H9 (cell line): ENCODE measurements at regions not wholly inside any gene's neighbourhood (a gene's known extent, or its start where the extent isn't known, plus 50 kb on each side); places are given as distances from the start of the nearest gene placed in this dataset.

Experiments
- DNase-seq: peaks from one replicate; pipeline ENCODE4 v3.0.0-alpha.2; 2017
- H2AFZ ChIP-seq: one replicate; pipeline ENCODE4 v1.6.1; 2013; ENCODE audit warnings: mild to moderate bottlenecking, low read length, control low read depth, moderate library complexity
- H2AK5ac ChIP-seq: 2 replicates; pipeline ENCODE4 v1.6.1; 2013; ENCODE audit warnings: low read length, control low read depth, mixed read lengths; ENCODE audit not compliant: insufficient read length
- H2BK120ac ChIP-seq: one replicate; pipeline ENCODE4 v1.6.1; 2013; ENCODE audit warnings: low read depth, mild to moderate bottlenecking, low read length, control low read depth, inconsistent platforms; ENCODE audit not compliant: poor library complexity, severe bottlenecking
- H2BK12ac ChIP-seq: 2 replicates; pipeline ENCODE4 v1.6.1; 2013; ENCODE audit warnings: low read length, control low read depth, mixed read lengths, low read depth; ENCODE audit not compliant: insufficient read length
- H2BK15ac ChIP-seq: 2 replicates; pipeline ENCODE4 v1.6.1; 2013; ENCODE audit warnings: low read depth, low read length, control low read depth
- H2BK20ac ChIP-seq: one replicate; pipeline ENCODE4 v1.6.1; 2013; ENCODE audit warnings: low read depth, mild to moderate bottlenecking, low read length, control low read depth, inconsistent platforms; ENCODE audit not compliant: poor library complexity, severe bottlenecking
- H2BK5ac ChIP-seq: 2 replicates; pipeline ENCODE4 v1.6.1; 2013; ENCODE audit warnings: low read length, control low read depth, mixed read lengths; ENCODE audit not compliant: insufficient read length
- H3K14ac ChIP-seq: 2 replicates; pipeline ENCODE4 v1.6.1; 2013; ENCODE audit warnings: low read length, control low read depth; ENCODE audit not compliant: insufficient read depth
- H3K18ac ChIP-seq: 2 replicates; pipeline ENCODE4 v1.6.1; 2013; ENCODE audit warnings: low read depth, mild to moderate bottlenecking, mixed read lengths, low read length, control low read depth; ENCODE audit not compliant: insufficient read length
- H3K23ac ChIP-seq: 2 replicates; pipeline ENCODE4 v1.6.1; 2013; ENCODE audit warnings: low read length, control low read depth, mixed read lengths, low read depth; ENCODE audit not compliant: insufficient read length
- H3K23me2 ChIP-seq: 2 replicates; pipeline ENCODE4 v1.6.1; 2013; ENCODE audit warnings: low read depth, mild to moderate bottlenecking, mixed read lengths, low read length, control low read depth; ENCODE audit not compliant: insufficient read length, poor library complexity, severe bottlenecking
- H3K27ac ChIP-seq: 2 replicates; pipeline ENCODE4 v1.5.1; 2013; ENCODE audit warnings: low read length, control low read depth, mixed read lengths, low read depth; ENCODE audit not compliant: insufficient read length
- H3K27me3 ChIP-seq: 2 replicates; pipeline ENCODE4 v1.6.1; 2013; ENCODE audit warnings: low read length, control low read depth, inconsistent platforms; ENCODE audit not compliant: insufficient read depth
- H3K4ac ChIP-seq: 2 replicates; pipeline ENCODE4 v1.6.1; 2013; ENCODE audit warnings: low read depth, mild to moderate bottlenecking, control low read depth, inconsistent platforms, low read length, moderate library complexity
- H3K4me1 ChIP-seq: 2 replicates; pipeline ENCODE4 v1.6.1; 2013; ENCODE audit warnings: low read length, control low read depth, inconsistent platforms; ENCODE audit not compliant: insufficient read depth
- H3K4me2 ChIP-seq: 2 replicates; pipeline ENCODE4 v1.6.1; 2013; ENCODE audit warnings: low read length, control low read depth, mixed read lengths; ENCODE audit not compliant: insufficient read length, insufficient read depth
- H3K56ac ChIP-seq: 2 replicates; pipeline ENCODE4 v1.6.1; 2013; ENCODE audit warnings: low read depth, mild to moderate bottlenecking, mixed read lengths, low read length, control low read depth; ENCODE audit not compliant: insufficient read length
- H3K79me1 ChIP-seq: 2 replicates; pipeline ENCODE4 v1.6.1; 2013; ENCODE audit warnings: low read depth, mild to moderate bottlenecking, moderate library complexity, low read length, control low read depth, inconsistent platforms; ENCODE audit not compliant: insufficient read depth, poor library complexity, severe bottlenecking
- H3K79me2 ChIP-seq: 2 replicates; pipeline ENCODE4 v1.6.1; 2013; ENCODE audit warnings: low read length, control low read depth, inconsistent platforms; ENCODE audit not compliant: insufficient read depth
- H3K9ac ChIP-seq: 2 replicates; pipeline ENCODE4 v1.6.1; 2013; ENCODE audit warnings: low read length, control low read depth, mixed read lengths; ENCODE audit not compliant: insufficient read length; ENCODE audit errors: extremely low read depth
- H3K9me3 ChIP-seq: one replicate; pipeline ENCODE4 v1.6.1; 2013; ENCODE audit warnings: low read depth, low read length, inconsistent platforms; ENCODE audit not compliant: control insufficient read depth
- H3T11ph ChIP-seq: one replicate; pipeline ENCODE4 v1.6.1; 2013; ENCODE audit warnings: mild to moderate bottlenecking, low read length, control low read depth, inconsistent platforms
- H4K20me1 ChIP-seq: one replicate; pipeline ENCODE4 v1.6.1; 2013; ENCODE audit not compliant: control insufficient read depth, insufficient read length, insufficient read depth
- H4K5ac ChIP-seq: 2 replicates; pipeline ENCODE4 v1.6.1; 2013; ENCODE audit warnings: low read depth, mild to moderate bottlenecking, mixed read lengths, low read length, control low read depth; ENCODE audit not compliant: insufficient read length
- H4K8ac ChIP-seq: replicated peaks from 2 replicates; pipeline ENCODE4 v1.6.1; 2013; ENCODE audit warnings: low read length, control low read depth, mixed read lengths, low read depth; ENCODE audit not compliant: insufficient read length
- H4K91ac ChIP-seq: 2 replicates; pipeline ENCODE4 v1.6.1; 2013; ENCODE audit warnings: low read depth, mild to moderate bottlenecking, moderate library complexity, mixed read lengths, low read length, control low read depth; ENCODE audit not compliant: insufficient read length
- H3K27ac Mint-ChIP-seq, 3 experiments: 2 replicates in 2 of 3; 3 replicates in 1 of 3; pipeline ENCODE4 v1.8.0; 2020 to 2021; ENCODE audit warnings: mixed read lengths in 3 of 3, mild to moderate bottlenecking in 1 of 3, moderate library complexity in 1 of 3
- H3K27me3 Mint-ChIP-seq: 2 replicates; pipeline ENCODE4 v1.8.0; 2021; ENCODE audit warnings: low read depth, mild to moderate bottlenecking, moderate library complexity, mixed read lengths
- H3K36me3 Mint-ChIP-seq, 3 experiments: 2 replicates in 2 of 3; 3 replicates in 1 of 3; pipeline ENCODE4 v1.8.0; 2020 to 2021; ENCODE audit warnings: low read depth in 3 of 3, mixed read lengths in 3 of 3; ENCODE audit not compliant: insufficient read depth in 1 of 3
- H3K4me1 Mint-ChIP-seq, 2 experiments: 2 replicates each; pipeline ENCODE4 v1.8.0; 2020; ENCODE audit warnings: mixed read lengths in 2 of 2
- H3K4me3 Mint-ChIP-seq, 2 experiments: 2 replicates in 1 of 2; 3 replicates in 1 of 2; pipeline ENCODE4 v1.8.0; 2020 to 2021; ENCODE audit warnings: mild to moderate bottlenecking in 2 of 2, mixed read lengths in 2 of 2, moderate library complexity in 1 of 2
- H3K9me3 Mint-ChIP-seq, 2 experiments: 2 replicates in 1 of 2; 3 replicates in 1 of 2; pipeline ENCODE4 v1.8.0; 2020; ENCODE audit warnings: mild to moderate bottlenecking in 2 of 2, mixed read lengths in 2 of 2, moderate library complexity in 1 of 2
- CTCF ChIP-seq: fragments of 200-600 bp; sonication (generic); conservative IDR thresholded peaks from 3 replicates; pipeline ENCODE4 v1.8.0; 2021; ENCODE audit warnings: antibody characterized with exemption, mild to moderate bottlenecking
- WGBS: extraction: QIAGEN DNeasy Blood & Tissue Kit; methylation state at CpG from one replicate; pipeline ENCODE4 v1.1.7; 2013; ENCODE audit warnings: missing lambda C conversion rate, low lambda C conversion rate, mixed read lengths; ENCODE audit not compliant: insufficient read length; ENCODE audit errors: extremely low coverage; 5-methylcytosine and 5-hydroxymethylcytosine counted together

- no peak overlapping the region for H3K14ac ChIP-seq
These were observed 635.6 kb downstream of the PLA2G4A start for GRCh38 chr1:187464320-187464719.

More at GRCh38 chr1:187464320-187464719, 635.6 kb downstream of the PLA2G4A start:
- no peak overlapping the region for H3K56ac ChIP-seq
- H2AFZ ChIP-seq, result no peak overlapping the region
- no peaks in the 10 kb centered on the region for H3K9me3 ChIP-seq
- H3K4me3 Mint-ChIP-seq, result no peak overlapping the region
- no peaks in the 10 kb centered on the region for H3K27me3 ChIP-seq
- no peak overlapping the region for H3K27ac Mint-ChIP-seq
- H3K79me1 ChIP-seq, result no peaks in the 10 kb centered on the region
- H3K23me2 ChIP-seq, result no peaks in the 10 kb centered on the region
- no peak overlapping the region for H2BK120ac ChIP-seq
- no peak for DNase-seq
- no peaks in the 10 kb centered on the region for H4K20me1 ChIP-seq
- no peaks in the 10 kb centered on the region; the same call in 1 of the 2 replicates for H3K4me1 ChIP-seq
- H2AK5ac ChIP-seq, result no peak overlapping the region
- H2BK15ac ChIP-seq, result no peak overlapping the region
- H3K36me3 Mint-ChIP-seq, result peaks cover 3 to 16% (median 11%) of the 10 kb centered on the region in 3 experiments; a peak in 6 of 7 replicates
- no peak overlapping the region for H3K23ac ChIP-seq
- WGBS, result no CpG with 5 or more reads among the region's 1 CpG
- no peak overlapping the region for H4K91ac ChIP-seq
- peaks cover 0 to 8% of the 10 kb centered on the region in 2 experiments; a peak in 4 of 5 replicates for H3K9me3 Mint-ChIP-seq
- H2BK20ac ChIP-seq, result no peak overlapping the region
- no peak overlapping the region for H3K4ac ChIP-seq
- H3K27ac ChIP-seq, result no peak overlapping the region
- H3K4me1 Mint-ChIP-seq, result peaks cover 18 to 19% of the 10 kb centered on the region in 2 experiments
- H3K27me3 Mint-ChIP-seq, result no peaks in the 10 kb centered on the region
- no peak overlapping the region for H2BK12ac ChIP-seq
- no peak overlapping the region for H3K18ac ChIP-seq
- no peak for TF ChIP-seq CTCF
- H3K4me2 ChIP-seq, result no peak overlapping the region
- H4K5ac ChIP-seq, result no peak overlapping the region
- H3K79me2 ChIP-seq, result no peaks in the 10 kb centered on the region
- no peak overlapping the region for H4K8ac ChIP-seq
- H3K9ac ChIP-seq, result no peak overlapping the region
- H2BK5ac ChIP-seq, result no peak overlapping the region
- no peak overlapping the region for H3T11ph ChIP-seq
